ENCODE measurements at regions not wholly inside any gene's neighbourhood (a gene's known extent, or its start where the extent isn't known, plus 50 kb on each side); places are given as distances from the start of the nearest gene placed in this dataset.

GRCh38 chr6:105949869-105950268, 136.3 kb upstream of the PRDM1 start:
- no peak for ATAC-seq
- TF ChIP-seq SNAI2 (CRISPR knock-in tag; IDR thresholded peaks at IDR 0.05) (no peak), CREB5 (CRISPR knock-in tag; IDR thresholded peaks at IDR 0.05; ENCODE audit: low read depth) (no peak), ZNF8 (CRISPR knock-in tag; IDR thresholded peaks at IDR 0.05) (no peak), OSR1 (CRISPR knock-in tag; IDR thresholded peaks at IDR 0.05) (no peak), ZFP3 (CRISPR knock-in tag; IDR thresholded peaks at IDR 0.05) (no peak), ZC3H10 (CRISPR knock-in tag; IDR thresholded peaks at IDR 0.05) (no peak), PATZ1 (CRISPR knock-in tag; IDR thresholded peaks at IDR 0.05; ENCODE audit: borderline replicate concordance) (no peak), ZNF565 (CRISPR knock-in tag; conservative IDR thresholded peaks at IDR 0.05; ENCODE audit: low read depth) (no peak), ZFP30 (CRISPR knock-in tag; IDR thresholded peaks at IDR 0.05) (no peak), POU6F1 (CRISPR knock-in tag; IDR thresholded peaks at IDR 0.05; ENCODE audit: borderline replicate concordance, low read depth) (no peak), RARB (CRISPR knock-in tag; IDR thresholded peaks at IDR 0.05) (no peak), ISL1 (CRISPR knock-in tag; IDR thresholded peaks at IDR 0.05) (no peak), TOX (CRISPR knock-in tag; IDR thresholded peaks at IDR 0.05; ENCODE audit: borderline replicate concordance) (no peak), GLIS3 (CRISPR knock-in tag; IDR thresholded peaks at IDR 0.05) (no peak), ZNF70 (CRISPR knock-in tag; IDR thresholded peaks at IDR 0.05) (no peak), ESRRG (CRISPR knock-in tag; IDR thresholded peaks at IDR 0.05) (no peak), BACH2 (CRISPR knock-in tag; IDR thresholded peaks at IDR 0.05; ENCODE audit: borderline replicate concordance) (no peak), ARNTL (CRISPR knock-in tag; IDR thresholded peaks at IDR 0.05; ENCODE audit: borderline replicate concordance, low read depth) (no peak), CSRNP3 (CRISPR knock-in tag; IDR thresholded peaks at IDR 0.05) (no peak)

- no peak for TF ChIP-seq ZFP30 (CRISPR knock-in tag; IDR thresholded peaks at IDR 0.05)
- TF ChIP-seq CSRNP3 (CRISPR knock-in tag; IDR thresholded peaks at IDR 0.05), result no peak
- TF ChIP-seq ZFP3 (CRISPR knock-in tag; IDR thresholded peaks at IDR 0.05), result no peak
- no peak for TF ChIP-seq GLIS3 (CRISPR knock-in tag; IDR thresholded peaks at IDR 0.05)
- no peak for TF ChIP-seq OSR1 (CRISPR knock-in tag; IDR thresholded peaks at IDR 0.05)
- TF ChIP-seq ZC3H10 (CRISPR knock-in tag; IDR thresholded peaks at IDR 0.05), result no peak
- ATAC-seq, result no peak
Observed at GRCh38 chr6:105943514-105943913, 142.6 kb upstream of the PRDM1 start.

GRCh38 chr6:105941621-105942412, 144.3 kb upstream of the PRDM1 start:
- no peak for ATAC-seq
- TF ChIP-seq RARB (CRISPR knock-in tag; IDR thresholded peaks at IDR 0.05) (no peak), PPARA (CRISPR knock-in tag; IDR thresholded peaks at IDR 0.05; ENCODE audit: borderline replicate concordance) (no peak), GLIS3 (CRISPR knock-in tag; IDR thresholded peaks at IDR 0.05) (no peak), ESRRG (CRISPR knock-in tag; IDR thresholded peaks at IDR 0.05) (no peak), CREB5 (CRISPR knock-in tag; IDR thresholded peaks at IDR 0.05; ENCODE audit: low read depth) (no peak), ARNTL (CRISPR knock-in tag; IDR thresholded peaks at IDR 0.05; ENCODE audit: borderline replicate concordance, low read depth) (no peak), OSR1 (CRISPR knock-in tag; IDR thresholded peaks at IDR 0.05) (no peak), ZNF8 (CRISPR knock-in tag; IDR thresholded peaks at IDR 0.05) (no peak), ZNF565 (CRISPR knock-in tag; conservative IDR thresholded peaks at IDR 0.05; ENCODE audit: low read depth) (no peak), CSRNP3 (CRISPR knock-in tag; IDR thresholded peaks at IDR 0.05) (no peak), CSDC2 (CRISPR knock-in tag; IDR thresholded peaks at IDR 0.05) (no peak), BACH2 (CRISPR knock-in tag; IDR thresholded peaks at IDR 0.05; ENCODE audit: borderline replicate concordance) (no peak), TOX (CRISPR knock-in tag; IDR thresholded peaks at IDR 0.05; ENCODE audit: borderline replicate concordance) (no peak), ZFP3 (CRISPR knock-in tag; IDR thresholded peaks at IDR 0.05) (no peak), ZFP30 (CRISPR knock-in tag; IDR thresholded peaks at IDR 0.05) (no peak)

All from SK-N-SH treated with all-trans-retinoic acid at 6 μM for 48 hours (cell line).